ENCODE measurements at regions not wholly inside any gene's neighbourhood (a gene's known extent, or its start where the extent isn't known, plus 50 kb on each side); places are given as distances from the start of the nearest gene placed in this dataset.

DNA sequence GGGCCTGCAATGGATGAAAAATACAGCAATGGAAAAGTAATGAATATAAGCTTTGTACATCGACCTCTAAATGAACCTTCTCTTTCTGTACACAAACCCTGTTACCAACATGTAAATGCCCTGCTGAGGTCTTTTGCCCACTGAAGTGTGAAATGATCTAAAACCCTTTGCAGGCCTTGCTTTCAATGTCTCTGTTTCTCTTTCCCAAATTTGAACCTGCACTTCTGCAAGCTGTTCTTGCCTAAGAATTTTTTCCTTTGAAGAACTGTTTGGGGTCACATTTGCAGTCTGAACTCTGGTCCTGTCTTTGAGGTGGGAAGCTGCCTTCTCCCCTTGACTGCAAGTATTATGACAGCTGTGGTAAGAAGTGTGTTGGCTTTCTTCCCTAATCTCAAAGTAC lies 1237.1 kb downstream of the FAM181B start:
- no peak for DNase-seq

DNA sequence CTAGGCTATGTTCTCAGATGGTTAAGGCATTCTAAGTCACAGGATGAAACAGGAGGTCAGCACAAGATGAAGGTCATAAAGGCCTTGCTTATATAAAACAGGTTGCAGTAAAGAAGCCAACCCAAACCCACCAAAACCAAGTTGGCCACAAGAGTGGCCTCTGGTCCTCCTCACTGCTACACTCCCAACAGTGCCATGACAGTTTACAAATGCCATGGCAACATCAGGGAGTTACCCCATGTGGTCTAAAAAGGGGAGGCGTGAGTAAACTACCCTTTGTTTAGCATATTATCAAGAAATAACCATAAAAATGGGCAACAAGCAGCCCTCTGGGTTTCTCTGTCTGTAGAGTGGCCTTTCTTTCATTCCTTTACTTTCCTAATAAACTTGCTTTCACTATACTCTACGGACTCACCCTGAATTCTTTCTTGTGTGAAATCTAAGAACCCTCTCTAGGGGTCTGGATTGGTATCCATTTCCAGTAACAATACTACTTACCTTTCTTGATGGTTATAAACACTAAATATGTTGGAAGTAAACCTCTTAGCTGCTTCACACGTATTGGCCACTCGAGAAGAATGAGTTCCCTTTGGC lies 1237.9 kb downstream of the FAM181B start:
- no peak for DNase-seq

DNA sequence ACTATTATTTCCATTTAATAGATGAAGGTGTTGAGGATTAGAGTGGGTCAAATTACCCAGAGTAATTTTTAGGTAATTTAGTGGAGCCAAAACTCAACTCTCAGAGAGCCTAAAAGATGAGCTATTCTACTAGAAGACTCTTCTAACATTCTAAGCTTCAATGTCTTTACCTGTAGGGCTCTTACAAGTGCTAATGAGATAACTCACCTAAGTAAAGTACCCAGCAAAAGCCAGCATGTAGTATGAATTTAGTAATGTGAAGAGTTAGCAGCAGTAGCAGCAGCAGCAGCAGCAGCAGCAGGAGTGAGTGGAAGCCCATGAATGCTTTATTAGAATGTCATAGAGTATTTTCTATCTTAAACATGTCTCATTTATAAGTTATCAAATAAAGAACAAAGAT lies 1239.2 kb downstream of the FAM181B start:
- no peak for DNase-seq

DNA sequence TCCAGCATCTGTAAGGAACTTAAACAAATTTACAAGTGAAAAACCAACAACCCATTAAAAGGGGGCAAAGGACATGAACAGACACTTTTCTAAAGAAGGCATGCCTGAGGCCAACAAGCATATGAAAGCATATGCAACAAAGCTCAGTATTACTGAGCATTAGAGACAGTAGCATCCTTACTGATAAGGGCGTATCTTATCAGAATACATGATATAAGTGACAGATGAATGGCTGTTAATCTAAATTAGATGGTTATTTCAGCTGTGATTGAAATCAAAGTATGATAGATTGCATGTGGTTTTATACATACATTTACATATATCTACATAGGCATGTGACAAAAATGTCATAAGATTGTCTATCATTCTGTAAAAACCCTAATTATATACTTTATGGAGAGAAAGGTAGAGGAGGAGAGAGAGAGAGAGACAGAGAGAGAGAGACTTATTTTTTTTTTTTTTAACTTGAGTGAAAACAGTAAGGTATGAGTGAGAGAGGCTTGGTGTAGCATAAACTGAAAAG lies 1240.7 kb downstream of the FAM181B start:
- DNase-seq = no peak

DNA sequence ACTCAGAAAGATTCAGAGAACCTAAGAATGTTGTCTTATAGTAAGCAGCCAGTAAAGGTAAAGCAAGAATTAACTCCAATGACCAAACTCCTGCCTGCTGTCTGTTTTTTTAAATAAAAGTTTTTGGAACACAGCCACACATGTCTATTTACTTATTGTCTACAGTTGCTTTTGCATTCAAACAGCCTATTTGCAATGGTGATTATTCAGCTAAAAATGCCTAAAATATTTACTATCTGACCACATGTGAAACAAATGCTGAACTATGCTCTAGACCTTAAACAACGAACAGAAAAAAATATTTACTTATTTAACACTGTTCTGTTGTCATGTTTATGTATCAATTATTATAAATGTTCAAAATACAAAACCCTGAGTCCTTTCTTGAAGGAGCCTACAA lies 1246.6 kb downstream of the FAM181B start:
- DNase-seq = no peak

DNA sequence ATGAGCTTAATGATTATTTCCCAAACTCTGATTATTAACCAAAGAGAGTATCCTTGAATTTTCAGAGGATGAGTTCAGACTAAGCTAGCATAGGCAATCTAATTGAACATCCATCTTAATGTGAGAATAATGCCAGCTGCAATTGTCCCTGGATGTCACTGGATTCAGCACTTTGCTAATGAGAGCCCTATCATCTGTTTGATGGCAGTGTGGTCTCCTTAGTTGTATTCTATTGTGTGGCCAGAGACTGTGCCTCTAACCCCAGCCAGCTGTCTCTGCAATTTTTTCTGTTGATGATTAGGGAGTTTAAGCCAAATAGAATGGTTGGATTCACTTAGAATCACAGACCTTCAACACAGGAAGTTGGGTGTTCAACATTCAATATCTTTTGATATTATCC lies 1249.5 kb downstream of the FAM181B start:
- DNase-seq = no peak

DNA sequence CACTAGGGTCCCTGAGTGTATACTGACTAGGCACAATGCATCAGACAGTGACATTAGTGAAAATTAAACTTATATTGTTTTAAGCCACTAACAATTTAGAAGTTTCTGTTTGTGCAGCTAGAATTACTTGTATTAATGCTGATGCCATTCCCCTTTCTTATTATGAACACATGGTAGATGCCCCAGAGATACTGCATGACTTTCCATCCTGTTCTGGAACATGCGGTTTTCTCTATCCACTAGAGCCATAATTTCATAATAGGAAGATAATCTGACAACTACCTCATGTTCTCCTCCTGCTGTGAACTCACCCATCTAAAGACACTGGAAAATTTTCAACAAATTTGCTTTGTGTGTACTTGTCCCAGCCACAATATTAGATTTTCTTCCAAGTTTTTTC lies 1256.4 kb downstream of the FAM181B start:
- DNase-seq = no peak

DNA sequence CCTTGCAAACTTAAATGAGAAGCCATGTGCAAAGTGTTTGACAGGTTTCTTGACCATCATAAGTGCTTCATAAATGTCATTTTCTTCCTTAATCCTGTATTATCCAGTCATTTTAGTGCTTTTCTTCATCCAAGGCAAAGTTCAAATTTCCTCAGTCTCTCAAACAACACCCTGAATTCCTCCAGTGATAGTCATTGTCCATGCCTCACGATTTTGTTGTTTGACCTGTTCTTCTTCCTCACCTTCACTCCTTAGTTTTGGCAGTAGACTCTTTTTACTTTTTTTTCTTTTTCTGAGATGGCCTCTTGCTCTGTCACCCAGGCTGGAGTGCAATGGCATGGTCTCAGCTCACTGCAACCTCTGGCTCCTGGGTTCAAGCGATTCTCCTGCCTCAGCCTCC lies 1257.3 kb downstream of the FAM181B start:
- no peak for DNase-seq

DNA sequence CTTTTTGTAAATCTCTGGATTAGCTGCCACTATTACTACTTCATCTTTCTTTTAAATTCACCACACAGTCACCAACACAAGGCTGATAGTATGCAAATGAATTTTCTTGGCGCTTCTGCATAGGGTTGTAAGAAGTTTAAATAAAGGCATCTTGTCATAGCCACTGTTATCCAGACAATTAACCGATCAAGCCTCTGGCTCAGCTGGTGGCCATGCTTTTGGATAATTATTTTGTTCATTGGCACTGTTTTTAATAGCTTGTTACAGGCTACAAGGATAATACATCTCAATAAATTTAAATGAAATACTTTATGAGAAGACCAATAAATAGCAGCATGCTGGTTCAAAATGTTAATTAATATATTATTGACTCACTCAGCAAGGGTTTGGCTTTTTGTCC lies 1261.0 kb downstream of the FAM181B start:
- no peak for DNase-seq

DNA sequence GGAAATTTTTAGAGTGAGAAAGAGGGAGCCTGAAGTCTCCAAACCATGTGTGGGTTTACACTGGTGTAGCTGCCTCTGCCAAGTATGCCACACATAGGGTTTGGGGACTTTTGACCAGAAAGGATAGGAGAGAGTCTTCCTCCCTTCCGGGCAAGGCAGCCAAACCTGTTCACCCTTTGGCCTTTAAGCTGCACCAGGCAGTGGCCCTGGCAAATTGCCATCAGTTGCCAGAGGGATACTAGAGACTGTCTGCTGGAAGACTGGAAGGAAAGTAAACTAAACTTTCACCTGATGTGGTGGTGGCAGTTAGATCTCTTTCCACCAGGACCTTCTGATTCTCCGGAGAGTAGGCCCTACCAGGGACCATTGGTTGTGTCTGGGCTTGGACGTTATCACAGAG lies 1263.2 kb downstream of the FAM181B start:
- DNase-seq = no peak

DNA sequence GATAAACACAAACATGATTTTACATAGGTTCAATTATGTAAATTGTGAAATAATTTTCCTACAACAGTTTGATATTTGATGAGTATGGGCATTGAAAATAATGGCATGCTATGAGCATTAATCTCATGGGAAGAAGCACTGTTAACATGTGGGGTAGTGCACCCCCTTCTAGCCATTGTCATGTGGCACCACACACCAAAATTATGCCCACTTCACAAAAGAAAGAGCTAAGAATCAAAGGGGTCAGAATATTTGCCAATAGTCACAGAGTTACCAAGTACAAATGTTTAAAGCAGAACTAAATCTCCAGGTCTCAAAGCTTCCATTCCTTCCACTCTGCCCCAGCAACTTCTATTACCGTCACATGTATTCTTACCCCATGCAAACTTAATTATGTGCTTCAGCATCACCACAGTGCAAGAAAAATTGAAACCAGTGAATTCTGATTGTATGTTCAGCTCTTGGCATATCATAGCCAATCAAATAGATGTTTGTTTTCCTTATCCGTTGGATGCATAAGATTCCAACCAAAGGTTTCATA lies 1273.8 kb downstream of the FAM181B start:
- no peak for DNase-seq

DNA sequence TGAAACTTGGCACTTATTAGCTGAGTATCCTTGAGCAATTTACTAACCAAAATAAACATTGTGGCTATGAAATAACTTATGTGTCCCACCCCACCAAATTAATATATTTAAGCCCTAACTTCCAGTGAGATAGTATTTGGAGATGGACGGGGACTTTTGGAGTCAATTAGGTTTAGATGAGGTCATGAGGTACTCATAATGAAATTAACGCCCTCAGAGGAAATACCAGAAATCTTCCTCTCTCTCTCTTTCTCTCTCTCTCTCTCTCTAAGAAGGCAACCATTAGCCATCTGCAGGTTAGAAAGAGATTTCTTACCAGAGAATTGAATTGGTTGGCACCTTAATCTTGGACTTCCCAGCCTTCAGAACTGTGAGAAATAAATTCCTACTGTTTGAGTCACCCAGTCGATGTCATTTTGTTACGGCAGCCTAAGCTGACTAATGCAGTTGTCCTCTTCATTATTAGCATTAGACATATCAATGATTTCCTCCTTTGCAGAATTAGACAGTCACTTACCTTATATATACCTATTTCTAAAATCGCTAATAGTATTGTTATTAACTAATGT lies 1284.0 kb downstream of the FAM181B start:
- DNase-seq = no peak

DNA sequence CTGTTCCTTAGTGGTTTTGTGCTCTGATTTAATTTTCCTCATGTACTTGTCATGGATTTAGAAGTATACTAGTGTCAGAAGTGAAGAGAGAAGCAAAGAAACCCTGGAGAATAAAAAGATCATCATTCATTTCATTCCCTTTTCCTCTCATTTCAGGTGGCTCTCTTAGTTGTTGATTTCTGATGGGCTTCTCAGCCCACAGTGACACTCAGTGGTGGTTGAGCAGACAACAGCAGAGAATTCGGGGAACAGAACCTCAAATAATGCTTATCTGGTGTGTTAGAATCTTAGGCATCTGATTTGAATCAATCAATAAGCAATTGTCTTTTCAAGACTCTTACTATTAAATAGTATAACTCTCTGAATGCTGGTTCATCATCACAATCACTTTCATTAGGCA lies 1289.4 kb downstream of the FAM181B start:
- DNase-seq = no peak

DNA sequence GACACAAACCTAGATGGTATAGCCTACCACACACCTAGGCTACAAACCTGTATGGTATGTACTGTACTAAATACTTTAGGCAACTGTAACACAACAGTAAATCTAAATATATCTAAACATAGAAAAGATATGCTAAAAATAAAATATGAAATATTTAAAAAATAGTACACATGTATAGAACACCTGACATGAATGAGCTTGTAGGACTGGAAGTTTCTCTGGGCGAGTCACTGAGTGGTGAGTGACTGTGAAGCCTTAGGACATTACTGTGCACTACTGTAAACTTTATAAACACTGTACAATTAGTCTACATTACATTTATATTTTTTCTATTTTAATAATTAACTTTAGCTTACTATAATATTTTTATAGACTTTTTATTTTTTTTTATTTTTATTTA lies 1301.3 kb downstream of the FAM181B start:
- DNase-seq = no peak

DNA sequence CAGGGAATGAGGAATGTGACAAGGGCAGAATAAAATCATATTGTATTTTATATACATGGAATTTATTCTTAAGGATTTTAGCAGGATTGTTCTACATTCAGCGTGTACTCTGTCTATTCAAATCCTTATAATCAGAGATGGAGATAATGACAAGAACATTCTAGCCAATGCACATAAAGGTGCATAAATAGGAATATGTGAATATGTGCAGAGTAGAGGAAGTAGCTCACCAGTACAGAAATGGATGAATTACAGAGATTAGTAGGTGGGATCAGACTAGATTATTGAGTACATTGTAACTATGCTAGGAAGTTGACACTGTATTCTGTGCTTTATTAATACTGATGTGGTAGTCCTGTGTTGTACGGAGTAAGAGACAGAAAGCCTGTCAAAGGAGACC lies 1308.8 kb downstream of the FAM181B start:
- DNase-seq = no peak

DNA sequence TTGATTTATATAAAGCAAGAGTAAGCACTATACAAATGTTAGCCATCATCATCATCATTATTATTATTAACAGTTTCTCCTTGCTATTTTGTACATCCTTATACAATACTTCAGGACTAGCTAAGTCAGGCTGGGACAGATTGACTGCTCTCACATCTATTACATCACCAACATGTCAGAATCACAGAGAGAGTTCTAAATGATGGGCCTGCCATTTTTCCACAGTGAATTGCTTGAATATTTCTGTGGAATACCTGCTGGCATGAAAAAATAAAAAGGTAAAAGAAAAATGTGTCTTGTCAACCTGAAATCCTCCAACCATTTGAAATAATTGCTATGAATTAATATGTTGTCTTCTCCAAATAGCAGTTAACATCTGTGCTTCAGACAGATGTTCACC lies 1311.3 kb downstream of the FAM181B start:
- no peak for DNase-seq

DNA sequence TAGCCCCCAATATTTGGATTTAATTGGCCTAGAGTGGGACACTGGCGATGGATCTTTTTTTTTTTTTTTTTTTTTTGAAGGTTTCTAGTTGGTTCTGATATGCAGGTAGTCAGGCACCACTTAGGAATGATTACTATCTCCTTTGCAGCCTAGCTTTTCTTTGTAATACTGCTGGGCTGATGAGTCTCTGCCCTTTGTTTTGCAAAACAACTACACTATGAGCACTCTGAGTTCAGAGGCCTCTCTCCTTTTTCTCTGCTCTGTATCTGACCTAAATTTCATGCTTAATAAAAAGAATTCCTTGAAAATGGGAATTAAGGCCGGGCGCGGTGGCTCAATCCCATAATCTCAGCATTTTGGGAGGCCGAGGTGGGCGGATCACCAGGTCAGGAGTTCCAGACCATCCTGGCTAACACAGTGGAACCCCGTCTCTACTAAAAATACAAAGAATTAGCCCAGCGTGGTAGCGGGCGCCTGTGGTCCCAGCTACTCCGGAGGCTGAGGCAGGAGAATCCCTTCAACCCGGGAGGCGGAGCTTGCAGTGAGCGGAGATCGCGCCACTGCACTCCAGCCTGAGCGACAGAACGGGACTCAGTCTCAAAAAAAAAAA lies 1312.3 kb downstream of the FAM181B start:
- DNase-seq = no peak

DNA sequence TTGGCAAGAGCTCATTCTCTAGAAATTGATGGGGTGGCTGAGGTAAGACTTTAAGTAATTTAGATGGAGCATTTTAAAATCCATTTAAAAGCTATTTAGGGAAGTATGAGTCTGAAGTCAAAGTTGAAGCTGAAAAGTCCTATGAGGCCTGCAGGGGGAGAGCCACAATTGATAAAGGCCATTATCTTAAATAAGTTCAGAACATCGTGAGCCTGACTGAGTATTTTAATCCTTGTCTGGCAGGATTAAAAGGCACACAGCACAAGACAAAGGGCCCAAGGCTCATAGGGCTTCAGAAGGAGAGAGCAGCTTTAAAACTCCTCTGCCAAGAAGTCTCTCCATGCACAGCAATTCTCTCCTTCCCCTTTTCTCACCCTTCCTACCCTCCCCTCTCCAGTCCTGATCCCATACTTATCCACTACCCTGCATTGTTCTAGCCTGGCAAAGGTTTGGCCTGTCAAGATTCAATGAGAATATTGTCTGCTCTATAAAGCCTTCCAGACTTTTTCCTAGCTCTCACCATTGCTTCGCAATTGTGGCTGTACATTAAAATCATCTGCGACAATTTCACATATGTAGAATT lies 1312.9 kb downstream of the FAM181B start:
- DNase-seq = no peak

DNA sequence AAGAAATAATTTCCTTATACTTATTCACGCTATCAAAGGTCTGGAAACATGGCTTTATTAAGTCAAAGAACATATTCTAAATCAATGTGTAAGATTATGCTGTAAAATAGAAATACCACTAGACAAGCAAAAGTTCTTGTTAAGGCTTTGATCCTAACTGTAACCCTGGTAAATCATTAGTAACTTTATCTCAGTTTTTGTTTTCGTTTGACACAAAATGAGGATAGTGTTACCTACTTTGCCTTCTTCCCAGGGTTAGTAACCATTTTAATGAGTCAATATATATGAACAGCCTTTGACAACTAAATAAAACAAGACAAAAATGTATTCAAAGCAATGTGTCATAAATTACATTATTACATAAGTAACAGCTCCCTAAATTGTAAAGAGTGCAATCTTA lies 1336.3 kb downstream of the FAM181B start:
- DNase-seq = no peak

DNA sequence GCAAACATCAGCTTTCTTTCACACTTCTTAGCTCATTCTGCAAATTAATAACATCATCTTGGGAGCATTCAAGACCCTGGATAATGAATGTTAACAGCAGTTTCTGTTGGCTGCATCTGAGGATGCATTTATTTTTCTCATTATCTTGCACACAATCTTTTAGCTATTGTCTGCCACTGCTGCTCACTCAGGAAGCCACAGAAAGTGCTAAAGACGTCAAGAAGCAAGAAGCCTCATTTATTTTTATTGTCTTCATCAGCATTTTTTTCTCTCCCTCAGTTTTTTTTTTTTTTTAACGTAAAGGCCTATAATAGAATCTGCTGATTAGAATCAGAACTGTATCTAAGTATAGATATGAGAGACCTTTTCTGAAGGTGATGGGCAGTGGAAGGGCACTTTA lies 1339.4 kb downstream of the FAM181B start:
- no peak for DNase-seq

DNA sequence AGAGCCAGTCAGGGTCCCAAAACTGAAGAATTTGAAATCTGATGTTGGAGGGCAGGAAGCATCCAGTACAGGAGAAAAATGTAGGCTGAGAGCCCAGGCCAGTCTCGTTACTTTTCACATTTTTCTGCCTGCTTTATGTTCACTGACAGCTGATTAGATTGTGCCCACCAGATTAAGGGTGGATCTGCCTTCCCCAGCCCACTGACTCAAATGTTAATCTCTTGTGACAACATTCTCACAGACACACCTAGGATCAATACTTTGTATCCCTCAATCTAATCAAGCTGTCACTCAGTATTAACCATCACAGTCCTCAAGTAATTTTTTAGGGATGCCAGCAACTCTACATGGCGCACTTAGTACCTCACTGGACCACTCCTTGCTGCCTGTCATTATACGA lies 1345.3 kb downstream of the FAM181B start:
- no peak for DNase-seq

DNA sequence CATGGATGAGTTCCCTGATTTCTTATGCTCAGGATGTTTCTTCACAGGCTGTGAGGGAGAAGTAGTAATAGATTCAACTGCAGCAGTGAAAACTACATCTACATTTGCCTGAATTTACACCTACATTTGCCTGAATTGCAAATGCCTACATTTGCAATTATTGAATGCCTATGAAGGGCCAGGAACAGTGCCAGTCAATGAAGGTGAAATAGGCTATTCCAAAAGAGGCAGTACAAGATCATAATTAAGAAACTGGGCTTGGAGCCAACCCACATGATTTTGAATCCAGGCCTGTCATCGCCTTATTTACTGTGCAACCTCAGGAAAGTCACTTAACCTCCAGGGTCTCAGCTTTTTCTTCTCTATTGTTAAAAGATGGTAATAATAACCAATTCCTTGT lies 1353.3 kb downstream of the FAM181B start:
- no peak for DNase-seq

DNA sequence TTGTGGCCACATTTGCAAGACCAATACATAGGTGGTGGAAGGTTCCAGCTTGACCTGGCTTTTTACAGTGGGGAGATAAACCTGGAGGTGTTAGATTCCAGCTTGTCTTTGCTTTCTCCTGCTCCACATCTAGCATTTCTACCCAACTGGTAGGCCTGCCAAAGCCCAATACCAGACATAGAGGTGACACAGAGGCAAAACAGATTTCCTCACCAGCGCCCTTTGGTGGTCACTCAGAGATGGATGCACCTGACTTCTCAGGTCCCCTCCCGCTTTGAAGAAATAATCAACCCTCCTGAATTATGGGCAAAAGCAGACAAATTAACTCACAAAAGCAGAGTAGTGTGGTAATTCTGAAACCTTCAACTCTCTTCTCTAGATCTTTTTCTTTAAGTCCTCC lies 1356.2 kb downstream of the FAM181B start:
- DNase-seq = no peak

DNA sequence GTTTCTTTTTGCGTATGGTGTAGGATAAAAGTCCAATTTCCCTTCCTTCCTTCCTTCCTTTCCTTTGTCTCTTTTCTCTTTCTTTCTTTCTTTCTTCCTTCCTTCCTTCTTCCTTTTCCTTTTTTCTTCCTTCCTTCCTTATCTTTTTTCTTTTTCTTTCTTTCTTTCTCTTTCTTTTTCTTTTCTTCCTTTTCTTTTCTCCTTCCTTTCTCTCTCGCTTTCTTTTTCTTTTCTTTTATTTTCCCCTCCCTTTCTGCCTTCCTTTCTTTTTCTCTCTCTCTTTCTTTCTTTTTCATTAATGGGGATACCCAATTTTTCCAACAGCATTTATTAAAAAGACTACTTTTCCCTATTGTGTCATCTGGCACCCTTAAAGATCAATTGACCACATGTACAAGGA lies 1359.7 kb downstream of the FAM181B start:
- no peak for DNase-seq

Measured in activated CD4-positive, alpha-beta T cell treated with anti-CD3 and anti-CD28 coated beads for 4 hours (primary cell).